KOPT-K1 (cell line): ENCODE measurements at regions not wholly inside any gene's neighbourhood (a gene's known extent, or its start where the extent isn't known, plus 50 kb on each side); places are given as distances from the start of the nearest gene placed in this dataset.
"Not testable (repeated sequence)": the region's sequence is repeated elsewhere in the genome, so short reads cannot be mapped to it uniquely, and the experiment has no call there.

Experiments used
- H3K27ac ChIP-seq: fragments of 200-600 bp; sonication (generic); 2 replicates; pipeline ENCODE4 v1.5.1; 2016; ENCODE audit warnings: antibody characterized with exemption, mild to moderate bottlenecking, low read depth, low read length; ENCODE audit not compliant: poor library complexity, severe bottlenecking
- H3K36me3 ChIP-seq: fragments of 200-600 bp; sonication (generic); 2 replicates; pipeline ENCODE4 v1.5.1; 2017; ENCODE audit warnings: antibody characterized with exemption, mild to moderate bottlenecking, low read length, moderate library complexity; ENCODE audit not compliant: insufficient read depth
- H3K9me3 ChIP-seq: fragments of 200-600 bp; sonication (generic); 2 replicates; pipeline ENCODE4 v1.5.1; 2017; ENCODE audit warnings: antibody characterized with exemption, low read length, mild to moderate bottlenecking; ENCODE audit not compliant: insufficient read depth, poor library complexity, severe bottlenecking

GRCh38 chr21:9067515-9067914 lies 1453.9 kb upstream of the TPTE start:
- H3K9me3 ChIP-seq = not testable (repeated sequence)

GRCh38 chr21:9068622-9069021 lies 1452.8 kb upstream of the TPTE start:
- H3K9me3 ChIP-seq, H3K36me3 ChIP-seq, H3K27ac ChIP-seq: not testable (repeated sequence)

More at GRCh38 chr21:9067515-9067914, 1453.9 kb upstream of the TPTE start:
- H3K27ac ChIP-seq, H3K36me3 ChIP-seq: not testable (repeated sequence)

GRCh38 chr21:9070703-9071102 lies 1450.7 kb upstream of the TPTE start:
- H3K36me3 ChIP-seq, H3K27ac ChIP-seq, H3K9me3 ChIP-seq: not testable (repeated sequence)

GRCh38 chr21:9073010-9073409 lies 1448.4 kb upstream of the TPTE start:
- not testable (repeated sequence) for H3K27ac ChIP-seq, H3K9me3 ChIP-seq

GRCh38 chr21:9074772-9075171 lies 1446.6 kb upstream of the TPTE start:
- H3K27ac ChIP-seq, H3K36me3 ChIP-seq, H3K9me3 ChIP-seq: not testable (repeated sequence)

More at GRCh38 chr21:9073010-9073409, 1448.4 kb upstream of the TPTE start:
- not testable (repeated sequence) for H3K36me3 ChIP-seq

GRCh38 chr21:9083091-9083826 lies 1438.1 kb upstream of the TPTE start:
- H3K9me3 ChIP-seq, H3K36me3 ChIP-seq, H3K27ac ChIP-seq: not testable (repeated sequence)

GRCh38 chr21:9086299-9086698 lies 1435.1 kb upstream of the TPTE start:
- not testable (repeated sequence) for H3K36me3 ChIP-seq, H3K27ac ChIP-seq, H3K9me3 ChIP-seq

- not testable (repeated sequence) for H3K9me3 ChIP-seq, H3K27ac ChIP-seq, H3K36me3 ChIP-seq
Measured at GRCh38 chr21:9087816-9088215, 1433.6 kb upstream of the TPTE start.

GRCh38 chr21:9129741-9130140 lies 1391.6 kb upstream of the TPTE start:
- H3K27ac ChIP-seq, H3K9me3 ChIP-seq, H3K36me3 ChIP-seq: not testable (repeated sequence)

GRCh38 chr21:9130817-9131216 lies 1390.6 kb upstream of the TPTE start:
- not testable (repeated sequence) for H3K27ac ChIP-seq, H3K9me3 ChIP-seq, H3K36me3 ChIP-seq
